ENCODE measurements at regions not wholly inside any gene's neighbourhood (a gene's known extent, or its start where the extent isn't known, plus 50 kb on each side); places are given as distances from the start of the nearest gene placed in this dataset.

- Histone ChIP-seq H3K4me1 (ENCODE audit: control insufficient read depth in 1 of 2, insufficient read depth in 2 of 2, low read depth in 1 of 2, low read length in 1 of 2) (peaks cover 0 to 3% of the 10 kb centered on the region in 2 experiments; a peak in 1 of 4 replicates), H3K9ac (no peak overlapping the region), H3K4me3 (ENCODE audit: low read depth in 2 of 2, low read length in 1 of 2) (no peak overlapping the region), H3K36me3 (replicated peaks in 1 of 2; ENCODE audit: control insufficient read depth in 1 of 2, insufficient read depth in 2 of 2, low read length in 1 of 2) (no peaks in the 10 kb centered on the region), H3K79me2 (ENCODE audit: insufficient read depth) (no peaks in the 10 kb centered on the region), H3K9me2 (no peaks in the 10 kb centered on the region), H4K20me1 (ENCODE audit: insufficient read depth) (no peaks in the 10 kb centered on the region), H3K27ac (ENCODE audit: low read depth in 2 of 2, low read length in 1 of 2) (no peak overlapping the region), H2AFZ (ENCODE audit: low read depth) (no peak overlapping the region), H3K27me3 (ENCODE audit: insufficient read depth) (no peaks in the 10 kb centered on the region; the same call in 1 of the 2 replicates), H3K9me3 (no peaks in the 10 kb centered on the region), H3K4me2 (no peak overlapping the region), H3F3A (replicated peaks; ENCODE audit: insufficient read depth) (no peaks in the 10 kb centered on the region)
- POLR2A ChIA-PET = no interaction called here
- peak; percentile 20 for DNase-seq
- TF ChIP-seq USF1 (IDR thresholded peaks at IDR 0.05; ENCODE audit: borderline replicate concordance, low read depth) (no peak), MEF2A (IDR thresholded peaks at IDR 0.05; ENCODE audit: borderline replicate concordance, low read depth) (no peak), ZBTB33 (IDR thresholded peaks at IDR 0.05; ENCODE audit: borderline replicate concordance, low read depth) (no peak), RFX5 (IDR thresholded peaks at IDR 0.05; ENCODE audit: low read length) (no peak), TEAD4 (IDR thresholded peaks at IDR 0.05; ENCODE audit: borderline replicate concordance, insufficient read depth) (no peak), SMC3 (IDR thresholded peaks at IDR 0.05; ENCODE audit: low read depth, low read length) (no peak), SIN3A (IDR thresholded peaks at IDR 0.05; ENCODE audit: borderline replicate concordance, low read depth, low read length) (no peak)
- TF ChIP-seq, protein P1, sequence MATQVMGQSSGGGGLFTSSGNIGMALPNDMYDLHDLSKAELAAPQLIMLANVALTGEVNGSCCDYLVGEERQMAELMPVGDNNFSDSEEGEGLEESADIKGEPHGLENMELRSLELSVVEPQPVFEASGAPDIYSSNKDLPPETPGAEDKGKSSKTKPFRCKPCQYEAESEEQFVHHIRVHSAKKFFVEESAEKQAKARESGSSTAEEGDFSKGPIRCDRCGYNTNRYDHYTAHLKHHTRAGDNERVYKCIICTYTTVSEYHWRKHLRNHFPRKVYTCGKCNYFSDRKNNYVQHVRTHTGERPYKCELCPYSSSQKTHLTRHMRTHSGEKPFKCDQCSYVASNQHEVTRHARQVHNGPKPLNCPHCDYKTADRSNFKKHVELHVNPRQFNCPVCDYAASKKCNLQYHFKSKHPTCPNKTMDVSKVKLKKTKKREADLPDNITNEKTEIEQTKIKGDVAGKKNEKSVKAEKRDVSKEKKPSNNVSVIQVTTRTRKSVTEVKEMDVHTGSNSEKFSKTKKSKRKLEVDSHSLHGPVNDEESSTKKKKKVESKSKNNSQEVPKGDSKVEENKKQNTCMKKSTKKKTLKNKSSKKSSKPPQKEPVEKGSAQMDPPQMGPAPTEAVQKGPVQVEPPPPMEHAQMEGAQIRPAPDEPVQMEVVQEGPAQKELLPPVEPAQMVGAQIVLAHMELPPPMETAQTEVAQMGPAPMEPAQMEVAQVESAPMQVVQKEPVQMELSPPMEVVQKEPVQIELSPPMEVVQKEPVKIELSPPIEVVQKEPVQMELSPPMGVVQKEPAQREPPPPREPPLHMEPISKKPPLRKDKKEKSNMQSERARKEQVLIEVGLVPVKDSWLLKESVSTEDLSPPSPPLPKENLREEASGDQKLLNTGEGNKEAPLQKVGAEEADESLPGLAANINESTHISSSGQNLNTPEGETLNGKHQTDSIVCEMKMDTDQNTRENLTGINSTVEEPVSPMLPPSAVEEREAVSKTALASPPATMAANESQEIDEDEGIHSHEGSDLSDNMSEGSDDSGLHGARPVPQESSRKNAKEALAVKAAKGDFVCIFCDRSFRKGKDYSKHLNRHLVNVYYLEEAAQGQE (IDR thresholded peaks at IDR 0.05; ENCODE audit: low read depth, low read length) = no peak
- CTCF ChIA-PET = no interaction called here
- WGBS (ENCODE audit: low lambda C conversion rate) = 17% methylated on average over 11 of the region's 11 CpGs
Observed at GRCh38 chr12:13436696-13437391, 240.3 kb downstream of the EMP1 start.

DNA sequence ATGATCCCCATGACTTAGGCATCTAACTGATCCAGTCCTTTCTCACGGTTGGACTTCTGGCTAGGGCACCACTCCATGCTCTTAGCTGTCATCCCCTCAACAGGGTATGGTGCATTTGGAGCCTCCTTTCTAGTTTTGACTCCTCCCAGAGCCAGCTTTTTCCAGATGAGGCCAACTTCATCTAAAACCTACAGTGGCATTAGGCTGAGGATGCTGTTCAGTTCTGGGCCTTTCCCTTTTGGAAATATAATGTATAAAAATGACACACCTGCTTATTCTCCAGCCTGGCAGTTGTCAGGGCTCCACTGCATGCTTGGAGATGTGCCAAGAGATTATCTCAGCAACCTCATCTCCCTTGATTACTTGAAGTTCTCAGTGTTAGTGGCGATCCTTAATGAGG, 239.7 kb downstream of the EMP1 start:
- Histone ChIP-seq H3K9ac (no peak overlapping the region), H3K4me3 (ENCODE audit: low read depth in 2 of 2, low read length in 1 of 2) (no peak overlapping the region), H3K27me3 (ENCODE audit: insufficient read depth) (no peaks in the 10 kb centered on the region; the same call in 1 of the 2 replicates), H3K36me3 (replicated peaks in 1 of 2; ENCODE audit: control insufficient read depth in 1 of 2, insufficient read depth in 2 of 2, low read length in 1 of 2) (no peaks in the 10 kb centered on the region), H3K4me1 (ENCODE audit: control insufficient read depth in 1 of 2, insufficient read depth in 2 of 2, low read depth in 1 of 2, low read length in 1 of 2) (peaks cover 0 to 3% of the 10 kb centered on the region in 2 experiments; a peak in 1 of 4 replicates), H3K9me2 (no peaks in the 10 kb centered on the region), H2AFZ (ENCODE audit: low read depth) (no peak overlapping the region), H3F3A (replicated peaks; ENCODE audit: insufficient read depth) (no peaks in the 10 kb centered on the region), H3K9me3 (no peaks in the 10 kb centered on the region), H3K27ac (ENCODE audit: low read depth in 2 of 2, low read length in 1 of 2) (no peak overlapping the region), H4K20me1 (ENCODE audit: insufficient read depth) (no peaks in the 10 kb centered on the region), H3K79me2 (ENCODE audit: insufficient read depth) (no peaks in the 10 kb centered on the region), H3K4me2 (no peak overlapping the region)
- POLR2A ChIA-PET = no interaction called here
- no peak for DNase-seq
- CTCF ChIA-PET = no interaction called here
- 28% methylated on average over 2 of the region's 2 CpGs for WGBS (ENCODE audit: low lambda C conversion rate)
- no peak for TF ChIP-seq JUND (IDR thresholded peaks at IDR 0.05)
- TF ChIP-seq, protein P1 (IDR thresholded peaks at IDR 0.05; ENCODE audit: low read depth, low read length) = no peak
- TF ChIP-seq MXI1 (IDR thresholded peaks at IDR 0.05; ENCODE audit: low read depth, low read length) = no peak
- TF ChIP-seq, protein P2, sequence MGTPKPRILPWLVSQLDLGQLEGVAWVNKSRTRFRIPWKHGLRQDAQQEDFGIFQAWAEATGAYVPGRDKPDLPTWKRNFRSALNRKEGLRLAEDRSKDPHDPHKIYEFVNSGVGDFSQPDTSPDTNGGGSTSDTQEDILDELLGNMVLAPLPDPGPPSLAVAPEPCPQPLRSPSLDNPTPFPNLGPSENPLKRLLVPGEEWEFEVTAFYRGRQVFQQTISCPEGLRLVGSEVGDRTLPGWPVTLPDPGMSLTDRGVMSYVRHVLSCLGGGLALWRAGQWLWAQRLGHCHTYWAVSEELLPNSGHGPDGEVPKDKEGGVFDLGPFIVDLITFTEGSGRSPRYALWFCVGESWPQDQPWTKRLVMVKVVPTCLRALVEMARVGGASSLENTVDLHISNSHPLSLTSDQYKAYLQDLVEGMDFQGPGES (IDR thresholded peaks at IDR 0.05; ENCODE audit: low read depth, low read length) = no peak
- no peak for TF ChIP-seq ZBTB33 (IDR thresholded peaks at IDR 0.05; ENCODE audit: borderline replicate concordance, low read depth)

Data from SK-N-SH (cell line).